Stimulated activated CD4-positive, alpha-beta T cell treated with anti-CD3 and anti-CD28 coated beads, Interleukin-2, amount 100 ng/mL, for 4 hours (primary cell): ENCODE measurements at regions not wholly inside any gene's neighbourhood (a gene's known extent, or its start where the extent isn't known, plus 50 kb on each side); places are given as distances from the start of the nearest gene placed in this dataset.

Source experiments
- DNase-seq: peaks from one replicate; pipeline ENCODE4 v3.0.0-alpha.2; 2020; ENCODE audit warnings: low read depth

GRCh38 chr3:153658136-153658535, 463.1 kb upstream of the ARHGEF26 start:
- no peak for DNase-seq

- DNase-seq = no peak
Measured at GRCh38 chr3:153666991-153667740, 454.0 kb upstream of the ARHGEF26 start.

DNA sequence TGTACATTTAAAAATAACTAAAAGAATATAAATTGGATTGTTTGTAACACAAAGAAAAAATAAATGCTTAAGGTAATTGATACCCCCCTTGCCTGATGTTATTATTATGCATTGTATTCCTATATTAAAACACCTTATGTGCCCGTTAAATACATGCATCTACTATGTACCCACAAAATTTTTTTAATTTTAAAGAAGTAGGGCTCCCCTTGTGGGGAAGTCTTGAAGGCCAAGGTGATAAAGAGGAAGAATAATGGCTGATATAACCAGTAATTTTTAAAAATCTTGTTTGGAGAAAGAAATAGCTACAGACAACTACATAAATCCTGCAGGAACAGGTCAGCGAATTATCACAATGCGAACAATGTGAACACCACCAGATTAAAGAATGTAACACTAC, 451.7 kb upstream of the ARHGEF26 start:
- DNase-seq = no peak

GRCh38 chr3:153670577-153670976, 450.6 kb upstream of the ARHGEF26 start:
- DNase-seq = no peak

- DNase-seq = no peak
Measured at GRCh38 chr3:153673853-153674252, 447.3 kb upstream of the ARHGEF26 start.

DNA sequence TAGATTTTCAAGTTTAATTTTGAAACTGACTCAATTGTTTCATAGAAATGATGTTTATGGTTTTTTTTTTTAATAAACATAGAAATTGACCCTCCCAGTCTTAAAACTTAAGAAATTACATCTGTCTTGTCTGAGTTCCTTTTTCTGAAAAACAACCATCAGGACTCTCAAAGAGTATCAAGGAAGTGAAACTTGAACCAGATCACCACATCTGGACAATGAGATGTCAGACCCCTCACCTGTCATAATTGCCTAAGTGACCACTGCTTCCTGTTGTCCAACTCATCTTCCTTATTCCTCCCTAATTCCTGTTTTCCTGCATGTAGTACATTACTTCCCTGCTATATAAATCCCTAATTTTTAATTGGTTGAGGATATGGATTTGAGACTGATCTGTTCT, 441.5 kb upstream of the ARHGEF26 start:
- DNase-seq = no peak

- no peak for DNase-seq
Measured at GRCh38 chr3:153680526-153680925, 440.7 kb upstream of the ARHGEF26 start.

DNA sequence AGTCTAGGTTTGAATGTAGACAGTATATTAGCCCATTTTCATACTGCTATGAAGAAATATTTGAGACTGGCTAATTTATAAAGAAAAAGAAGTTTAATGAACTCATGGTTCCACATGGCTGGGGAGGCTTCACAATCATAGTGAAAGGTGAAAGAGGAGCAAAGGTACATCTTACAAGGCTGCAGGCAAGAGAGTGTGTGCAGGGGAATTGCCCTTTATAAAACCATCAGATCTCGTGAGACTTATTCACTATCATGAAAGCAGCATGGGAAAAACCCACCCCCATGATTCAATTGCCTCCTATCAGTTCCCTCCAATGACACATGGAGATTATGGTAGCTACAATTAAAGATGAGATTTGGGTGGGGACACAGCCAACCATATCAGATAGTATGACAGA, 440.1 kb upstream of the ARHGEF26 start:
- no peak for DNase-seq

GRCh38 chr3:153688301-153689120, 432.7 kb upstream of the ARHGEF26 start:
- no peak for DNase-seq

DNA sequence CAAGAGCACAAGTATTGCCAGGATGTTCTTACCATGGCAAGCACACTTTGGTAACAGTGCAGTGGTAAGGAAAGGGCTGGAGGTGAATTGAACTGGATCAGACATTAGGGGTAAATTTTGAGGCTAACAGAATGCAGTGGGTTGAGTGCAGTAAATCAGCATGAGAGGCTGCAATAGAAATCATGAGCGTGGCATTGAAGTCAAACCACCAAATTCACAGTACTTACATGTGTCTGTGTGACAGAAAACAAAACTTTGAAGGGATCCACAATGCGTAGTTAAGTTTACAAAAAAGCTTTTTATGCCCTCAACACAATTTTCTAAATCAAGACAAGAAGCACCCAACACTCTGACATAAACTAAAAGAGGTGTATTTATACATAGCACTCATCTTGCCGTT, 428.0 kb upstream of the ARHGEF26 start:
- DNase-seq = no peak

GRCh38 chr3:153702106-153702505, 419.1 kb upstream of the ARHGEF26 start:
- DNase-seq = no peak

DNA sequence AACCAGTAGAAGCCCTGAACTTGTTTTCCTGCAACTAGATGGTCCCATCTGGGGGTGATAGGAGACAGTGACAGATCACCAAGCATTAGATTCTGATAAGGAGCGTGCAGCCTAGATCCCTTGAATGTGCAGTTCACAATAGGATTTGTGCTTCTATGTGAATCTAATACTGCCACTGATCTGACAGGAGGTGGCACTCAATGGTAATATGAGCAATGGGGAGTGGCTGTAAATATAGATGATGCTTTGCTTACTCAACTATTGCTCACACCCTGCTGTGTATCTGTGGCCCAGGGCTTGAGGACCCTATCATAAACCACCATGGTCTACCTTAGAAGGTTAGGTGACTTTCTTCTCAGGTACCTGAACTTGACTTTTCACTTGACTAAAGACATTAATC, 417.1 kb upstream of the ARHGEF26 start:
- DNase-seq = no peak

DNA sequence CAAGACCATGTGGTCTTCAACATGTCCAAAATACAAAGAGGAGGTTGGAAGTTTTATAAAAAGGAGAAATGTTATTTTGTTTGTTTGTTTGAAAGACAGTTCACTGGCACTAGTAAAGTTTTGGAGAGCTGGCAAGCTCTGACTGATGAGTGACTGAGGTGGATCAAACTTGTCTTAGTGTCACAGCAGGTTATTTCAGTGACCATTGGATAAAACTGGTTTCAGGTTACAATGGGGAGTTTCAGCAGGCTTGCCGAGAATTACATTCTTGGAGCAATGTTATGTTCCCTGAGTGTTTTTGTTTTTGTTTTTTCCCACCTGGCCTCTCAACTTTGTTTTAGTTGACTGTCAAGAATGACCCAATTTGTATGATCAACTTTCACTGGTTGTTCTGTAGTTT, 414.5 kb upstream of the ARHGEF26 start:
- no peak for DNase-seq

DNA sequence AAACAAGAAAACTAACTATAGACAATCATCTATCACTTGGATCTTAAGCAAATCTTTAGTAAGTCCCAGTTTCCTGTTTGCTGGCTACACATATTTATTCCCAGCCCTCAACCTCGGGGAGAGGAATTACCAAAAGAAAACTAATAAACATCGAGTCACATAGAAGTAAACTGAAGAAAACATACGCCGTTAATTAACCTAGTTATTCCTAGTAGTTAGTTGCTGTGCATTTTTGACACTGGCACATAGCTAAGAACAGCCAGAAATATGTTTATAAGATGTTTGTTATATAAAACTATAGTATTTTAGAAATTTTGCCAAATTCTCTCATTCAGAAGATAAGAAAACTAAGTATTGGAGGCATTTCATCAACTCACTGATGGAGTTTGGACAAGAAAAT, 407.2 kb upstream of the ARHGEF26 start:
- DNase-seq = no peak

DNA sequence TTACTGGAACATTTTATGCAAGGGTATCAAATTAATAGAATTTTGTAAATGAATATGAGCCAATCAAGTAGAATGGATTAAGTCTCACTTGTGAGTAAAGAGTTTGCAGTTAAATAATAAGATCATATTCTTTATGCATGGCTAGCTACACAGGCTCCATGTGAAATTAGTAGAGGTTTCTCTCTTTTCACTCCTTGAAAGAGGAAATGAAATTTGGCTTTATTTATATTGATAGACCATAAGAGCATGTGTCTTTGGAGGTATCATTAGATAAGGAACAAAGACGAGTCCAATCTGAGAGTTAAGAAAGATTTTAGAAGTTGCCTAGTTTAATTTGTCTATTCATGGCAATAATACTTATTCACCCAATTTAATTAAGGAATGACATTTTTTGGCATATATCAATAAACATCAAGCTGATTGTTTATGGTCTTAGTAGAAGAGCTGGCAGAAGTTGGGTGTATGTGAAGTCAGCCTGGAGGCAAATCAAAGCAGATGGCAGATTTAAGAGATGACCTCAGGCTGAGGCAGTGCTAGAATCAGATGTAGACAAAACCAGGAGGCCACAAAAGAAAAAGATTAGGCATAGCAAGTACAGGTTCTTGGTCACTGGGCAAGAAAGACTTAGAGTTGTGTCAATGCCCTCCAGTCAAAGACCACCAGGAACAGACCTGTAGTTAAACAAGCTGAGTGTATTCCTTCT, 406.5 kb upstream of the ARHGEF26 start:
- DNase-seq = no peak

DNA sequence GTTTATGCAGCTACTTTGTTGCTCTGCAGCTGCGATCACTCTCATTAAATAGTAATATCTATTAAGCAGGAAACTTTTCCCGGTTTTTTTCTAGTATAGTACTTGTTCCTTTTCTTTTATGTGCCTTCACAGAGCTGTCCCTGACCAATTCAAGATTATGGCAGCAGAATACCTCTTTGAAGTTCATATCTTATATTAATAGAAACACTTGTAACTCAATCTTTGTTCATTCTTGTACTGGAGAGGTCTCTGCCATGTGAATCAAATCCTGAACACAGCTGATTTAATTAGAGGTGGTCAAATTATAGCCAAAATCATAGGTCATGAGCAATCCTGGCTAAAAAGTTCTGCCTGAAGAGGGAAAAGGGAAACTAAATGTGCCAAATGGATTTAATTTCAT, 399.0 kb upstream of the ARHGEF26 start:
- DNase-seq = no peak

DNA sequence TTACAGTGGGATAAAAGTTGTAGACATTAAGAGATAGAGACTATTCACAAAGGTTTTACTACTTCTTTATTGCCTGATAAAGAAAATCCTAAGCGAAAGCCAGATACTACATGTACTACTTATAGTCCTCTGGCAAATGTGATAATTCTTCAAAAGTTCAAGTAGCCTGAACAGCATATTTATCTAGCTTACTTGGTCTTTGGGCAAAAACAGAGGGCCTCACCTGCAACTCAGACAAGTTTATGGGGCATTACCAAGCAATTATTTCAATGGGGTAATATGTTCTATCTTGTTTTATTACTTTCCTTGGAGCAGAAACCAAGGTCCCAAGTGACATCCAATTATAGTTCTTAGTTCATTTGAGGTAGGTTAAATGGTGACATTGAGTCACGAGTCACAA, 390.1 kb upstream of the ARHGEF26 start:
- DNase-seq = no peak

- no peak for DNase-seq
Measured at GRCh38 chr3:153734777-153735551, 386.2 kb upstream of the ARHGEF26 start.

DNA sequence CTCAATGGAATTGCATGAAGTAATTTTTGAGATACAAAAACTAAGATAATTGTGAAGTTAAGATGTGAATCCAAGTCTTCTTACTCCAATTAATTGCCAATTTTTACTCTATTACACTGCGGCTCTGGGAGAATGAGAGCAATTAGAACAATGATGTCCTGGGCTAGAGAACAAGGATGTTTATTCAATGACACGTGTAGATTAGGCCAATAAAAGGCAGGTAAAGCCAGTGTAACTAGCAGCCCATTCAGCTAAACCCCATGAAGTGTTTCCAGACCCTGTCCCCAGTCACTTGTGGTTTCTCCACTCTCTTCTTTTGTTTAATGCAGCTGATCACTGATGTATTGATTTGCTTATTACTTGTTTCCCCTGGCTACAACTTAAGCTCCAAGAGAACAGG, 381.1 kb upstream of the ARHGEF26 start:
- no peak for DNase-seq

DNA sequence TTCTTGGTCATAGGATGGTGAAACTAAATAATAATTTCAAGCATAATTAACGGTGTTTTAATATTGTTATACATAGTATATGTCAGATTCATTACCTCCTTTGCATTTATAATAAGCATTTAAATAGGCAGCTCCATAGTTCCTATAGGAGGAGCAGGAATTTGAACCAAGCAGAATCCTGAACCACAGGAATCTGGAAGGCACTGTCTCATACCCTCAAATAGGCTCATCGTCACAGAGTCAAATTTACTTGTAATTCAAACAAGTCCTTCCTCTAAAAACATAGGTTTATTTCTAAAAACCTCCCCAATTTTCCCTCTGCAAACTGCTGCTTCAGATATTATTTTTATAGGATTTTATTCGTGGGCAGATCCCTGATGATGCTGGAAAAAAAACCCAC, 376.3 kb upstream of the ARHGEF26 start:
- DNase-seq = no peak

GRCh38 chr3:153746211-153746610, 375.0 kb upstream of the ARHGEF26 start:
- no peak for DNase-seq

- no peak for DNase-seq
Measured at GRCh38 chr3:153749070-153749610, 372.1 kb upstream of the ARHGEF26 start.
